NB4 (cell line): ENCODE measurements at regions not wholly inside any gene's neighbourhood (a gene's known extent, or its start where the extent isn't known, plus 50 kb on each side); places are given as distances from the start of the nearest gene placed in this dataset.

Source experiments
- MAX ChIP-seq: IDR thresholded peaks from 2 replicates; pipeline ENCODE4 v1.6.1; 2011; ENCODE audit warnings: low read depth, low read length
- POLR2A ChIP-seq: IDR thresholded peaks from 2 replicates; pipeline ENCODE4 v1.6.1; 2011; ENCODE audit warnings: mild to moderate bottlenecking; ENCODE audit not compliant: insufficient read length; ENCODE audit errors: extremely low read depth
- TF ChIP-seq, protein P1 (sequence below): IDR thresholded peaks from one replicate; pipeline ENCODE4 v1.5.1; 2012; ENCODE audit warnings: low read depth, low read length

DNA sequence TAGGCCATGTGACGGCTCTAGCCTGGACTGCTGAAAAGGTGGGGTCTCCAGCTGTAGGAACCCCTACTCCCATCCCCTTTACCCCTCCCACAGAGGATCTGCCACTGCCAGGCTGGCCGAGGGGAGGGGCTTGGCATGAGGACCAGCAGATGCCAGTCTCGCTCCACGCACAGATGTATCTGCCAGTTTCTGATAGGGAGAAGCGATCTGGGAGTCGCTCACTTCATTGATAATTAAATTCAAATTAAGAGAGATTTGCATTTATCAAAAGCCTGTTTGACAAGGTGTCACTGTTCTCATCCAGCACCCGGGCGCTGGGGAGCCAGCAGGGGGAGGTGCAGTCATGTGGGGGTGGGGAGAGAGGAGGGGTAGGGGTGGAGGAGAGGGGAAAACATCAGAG, 217.6 kb upstream of the MYL2 start:
- TF ChIP-seq, protein P1, sequence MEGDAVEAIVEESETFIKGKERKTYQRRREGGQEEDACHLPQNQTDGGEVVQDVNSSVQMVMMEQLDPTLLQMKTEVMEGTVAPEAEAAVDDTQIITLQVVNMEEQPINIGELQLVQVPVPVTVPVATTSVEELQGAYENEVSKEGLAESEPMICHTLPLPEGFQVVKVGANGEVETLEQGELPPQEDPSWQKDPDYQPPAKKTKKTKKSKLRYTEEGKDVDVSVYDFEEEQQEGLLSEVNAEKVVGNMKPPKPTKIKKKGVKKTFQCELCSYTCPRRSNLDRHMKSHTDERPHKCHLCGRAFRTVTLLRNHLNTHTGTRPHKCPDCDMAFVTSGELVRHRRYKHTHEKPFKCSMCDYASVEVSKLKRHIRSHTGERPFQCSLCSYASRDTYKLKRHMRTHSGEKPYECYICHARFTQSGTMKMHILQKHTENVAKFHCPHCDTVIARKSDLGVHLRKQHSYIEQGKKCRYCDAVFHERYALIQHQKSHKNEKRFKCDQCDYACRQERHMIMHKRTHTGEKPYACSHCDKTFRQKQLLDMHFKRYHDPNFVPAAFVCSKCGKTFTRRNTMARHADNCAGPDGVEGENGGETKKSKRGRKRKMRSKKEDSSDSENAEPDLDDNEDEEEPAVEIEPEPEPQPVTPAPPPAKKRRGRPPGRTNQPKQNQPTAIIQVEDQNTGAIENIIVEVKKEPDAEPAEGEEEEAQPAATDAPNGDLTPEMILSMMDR, result no peak
- TF ChIP-seq POLR2A (no peak), MAX (no peak)
